ENCODE measurements at regions not wholly inside any gene's neighbourhood (a gene's known extent, or its start where the extent isn't known, plus 50 kb on each side); places are given as distances from the start of the nearest gene placed in this dataset.

DNA sequence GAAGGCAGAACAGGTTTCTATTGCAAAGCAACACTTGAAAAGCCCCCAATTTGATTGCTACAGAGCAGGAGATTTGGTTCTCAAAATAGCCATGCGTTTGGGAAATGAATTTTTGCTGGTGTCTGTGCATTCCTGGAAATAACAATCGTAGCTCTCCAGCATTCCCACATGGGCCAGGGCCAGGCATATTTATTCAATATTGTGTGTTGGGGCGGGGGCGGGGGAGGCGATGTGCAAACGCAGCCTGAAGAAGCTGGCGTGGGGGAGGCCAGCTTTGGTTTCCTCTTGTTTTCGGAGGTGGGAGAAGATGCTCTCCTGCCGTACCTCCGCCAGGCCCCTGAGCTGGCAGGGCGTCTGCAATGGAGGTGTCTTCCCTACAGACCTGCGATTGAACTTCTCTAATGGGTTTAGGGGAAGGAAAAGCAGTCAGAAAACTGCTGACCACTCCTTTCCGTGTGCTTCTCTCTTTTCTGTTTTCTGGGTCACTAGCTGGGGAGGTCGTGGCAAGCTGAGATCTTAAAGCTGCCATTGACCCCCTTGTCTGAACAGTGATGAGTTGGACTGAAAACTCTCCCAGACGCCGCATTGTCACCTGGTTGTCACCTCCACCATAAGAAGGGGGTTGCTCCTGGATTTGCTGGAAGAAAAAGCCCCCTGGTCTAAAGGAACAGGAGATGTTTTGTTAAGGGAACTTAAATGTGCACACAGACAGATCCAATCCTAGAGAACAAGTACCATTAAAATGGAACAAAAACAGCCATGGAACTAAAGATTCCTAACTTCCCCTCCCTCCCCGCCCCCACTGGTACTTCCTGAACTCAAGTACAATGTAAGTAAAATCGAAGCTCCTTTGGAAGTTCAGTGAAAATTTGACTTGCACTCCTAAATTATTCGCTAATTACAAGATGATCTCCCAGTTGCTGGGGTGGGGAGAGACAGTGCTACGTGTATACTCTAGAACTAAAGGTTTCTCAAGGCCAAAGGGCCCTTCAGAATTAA lies 56.4 kb upstream of the HABP2 start:
- Mint-ChIP-seq H3K27me3 (ENCODE audit: insufficient read depth) (peaks cover 20% of the 10 kb centered on the region), H3K4me3 (no peak overlapping the region), H3K27ac (no peak overlapping the region), H3K36me3 (ENCODE audit: low read depth) (no peaks in the 10 kb centered on the region), H3K4me1 (peaks cover 12% of the 10 kb centered on the region), H3K9me3 (no peaks in the 10 kb centered on the region)
- H3K4me3 ChIP-seq (ENCODE audit: low read length), result no peak overlapping the region
- no peaks in the 10 kb centered on the region for H3K4me1 ChIP-seq (ENCODE audit: control insufficient read depth, insufficient read depth, low read length)
- no peak overlapping the region for H3K27ac ChIP-seq (ENCODE audit: low read depth, low read length)
- no peaks in the 10 kb centered on the region for H3K36me3 ChIP-seq (ENCODE audit: control insufficient read depth, insufficient read depth, low read length)
- TF ChIP-seq, protein P1, sequence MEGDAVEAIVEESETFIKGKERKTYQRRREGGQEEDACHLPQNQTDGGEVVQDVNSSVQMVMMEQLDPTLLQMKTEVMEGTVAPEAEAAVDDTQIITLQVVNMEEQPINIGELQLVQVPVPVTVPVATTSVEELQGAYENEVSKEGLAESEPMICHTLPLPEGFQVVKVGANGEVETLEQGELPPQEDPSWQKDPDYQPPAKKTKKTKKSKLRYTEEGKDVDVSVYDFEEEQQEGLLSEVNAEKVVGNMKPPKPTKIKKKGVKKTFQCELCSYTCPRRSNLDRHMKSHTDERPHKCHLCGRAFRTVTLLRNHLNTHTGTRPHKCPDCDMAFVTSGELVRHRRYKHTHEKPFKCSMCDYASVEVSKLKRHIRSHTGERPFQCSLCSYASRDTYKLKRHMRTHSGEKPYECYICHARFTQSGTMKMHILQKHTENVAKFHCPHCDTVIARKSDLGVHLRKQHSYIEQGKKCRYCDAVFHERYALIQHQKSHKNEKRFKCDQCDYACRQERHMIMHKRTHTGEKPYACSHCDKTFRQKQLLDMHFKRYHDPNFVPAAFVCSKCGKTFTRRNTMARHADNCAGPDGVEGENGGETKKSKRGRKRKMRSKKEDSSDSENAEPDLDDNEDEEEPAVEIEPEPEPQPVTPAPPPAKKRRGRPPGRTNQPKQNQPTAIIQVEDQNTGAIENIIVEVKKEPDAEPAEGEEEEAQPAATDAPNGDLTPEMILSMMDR (conservative IDR thresholded peaks at IDR 0.05), result no peak
- no peak for DNase-seq
- no peaks in the 10 kb centered on the region for H3K9me3 ChIP-seq (ENCODE audit: control insufficient read depth, low read length)
- H3K27me3 ChIP-seq (ENCODE audit: control insufficient read depth, insufficient read depth, low read length, poor library complexity, severe bottlenecking), result peaks cover 8% of the 10 kb centered on the region
- 89 to 91% methylated on average over 15 to 20 of the region's 20 CpGs for WGBS, 2 experiments (ENCODE audit: insufficient coverage in 1 of 2, insufficient read length in 1 of 2)
- H3K9ac ChIP-seq (ENCODE audit: extremely low read depth, low read length, poor library complexity, severe bottlenecking), result no peak overlapping the region

DNA sequence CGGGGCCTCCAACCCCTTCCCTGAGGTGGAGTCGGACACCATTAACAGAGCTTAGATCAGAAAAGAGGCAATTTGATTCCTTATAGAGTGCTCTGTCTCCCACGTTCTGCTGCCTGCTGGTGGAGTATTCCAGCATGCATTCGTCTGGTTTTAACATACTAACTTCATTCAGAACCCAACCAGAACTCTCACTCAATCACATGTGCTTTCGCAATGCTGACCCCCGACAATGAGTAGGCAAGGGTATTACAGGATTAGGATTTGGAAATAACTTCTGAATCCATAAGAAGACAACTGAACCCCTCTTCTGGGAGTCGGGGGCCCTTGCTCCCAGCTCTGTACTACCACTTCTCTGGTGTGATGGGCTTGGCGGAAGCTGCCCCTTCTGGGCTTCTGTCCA lies 55.7 kb upstream of the HABP2 start:
- peaks cover 3% of the 10 kb centered on the region for H3K9me3 Mint-ChIP-seq
- no peaks in the 10 kb centered on the region for H3K36me3 ChIP-seq (ENCODE audit: control insufficient read depth, insufficient read depth, low read length)
- H3K27ac ChIP-seq (ENCODE audit: low read depth, low read length), result no peak overlapping the region
- 79 to 82% methylated on average over 6 to 8 of the region's 8 CpGs for WGBS, 2 experiments (ENCODE audit: insufficient coverage in 1 of 2, insufficient read length in 1 of 2)
- H3K4me3 Mint-ChIP-seq, result no peak overlapping the region
- H3K4me1 ChIP-seq (ENCODE audit: control insufficient read depth, insufficient read depth, low read length), result no peaks in the 10 kb centered on the region
- TF ChIP-seq, protein P1 (conservative IDR thresholded peaks at IDR 0.05), result no peak
- peaks cover 4% of the 10 kb centered on the region for H3K9me3 ChIP-seq (ENCODE audit: control insufficient read depth, low read length)
- H3K27me3 Mint-ChIP-seq (ENCODE audit: insufficient read depth), result peaks cover 15% of the 10 kb centered on the region
- H3K4me1 Mint-ChIP-seq, result peaks cover 12% of the 10 kb centered on the region
- H3K4me3 ChIP-seq (ENCODE audit: low read length), result no peak overlapping the region
- no peaks in the 10 kb centered on the region for H3K27me3 ChIP-seq (ENCODE audit: control insufficient read depth, insufficient read depth, low read length, poor library complexity, severe bottlenecking)
- H3K9ac ChIP-seq (ENCODE audit: extremely low read depth, low read length, poor library complexity, severe bottlenecking), result no peak overlapping the region
- no peaks in the 10 kb centered on the region for H3K36me3 Mint-ChIP-seq (ENCODE audit: low read depth)
- no peak for DNase-seq
- no peak overlapping the region for H3K27ac Mint-ChIP-seq

DNA sequence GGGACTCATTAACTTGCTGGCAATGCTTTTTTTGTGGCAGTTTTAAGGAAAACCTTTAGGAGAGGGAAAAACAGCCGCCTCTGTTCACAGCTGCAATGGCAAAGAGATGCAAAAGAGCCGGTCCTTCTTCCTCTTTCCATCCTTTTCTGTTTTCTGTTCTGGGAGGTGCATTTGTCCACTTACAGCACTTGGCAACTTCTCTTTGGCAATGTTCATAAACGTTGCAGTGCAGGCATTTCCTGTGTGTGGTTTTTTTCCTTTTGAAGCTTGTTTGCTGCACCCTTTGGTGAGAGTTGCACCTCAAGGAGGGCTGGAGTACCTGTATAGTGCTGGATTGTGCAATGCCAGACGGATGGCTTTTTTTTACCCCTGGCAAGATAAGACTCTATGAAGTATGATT lies 53.9 kb upstream of the HABP2 start:
- TF ChIP-seq, protein P1 (conservative IDR thresholded peaks at IDR 0.05), result no peak
- H3K27me3 ChIP-seq (ENCODE audit: control insufficient read depth, insufficient read depth, low read length, poor library complexity, severe bottlenecking), result no peaks in the 10 kb centered on the region
- H3K36me3 ChIP-seq (ENCODE audit: control insufficient read depth, insufficient read depth, low read length), result no peaks in the 10 kb centered on the region
- 76 to 87% methylated on average over 4 of the region's 4 CpGs for WGBS, 2 experiments (ENCODE audit: insufficient coverage in 1 of 2, insufficient read length in 1 of 2)
- Mint-ChIP-seq H3K27ac (no peak overlapping the region), H3K36me3 (ENCODE audit: low read depth) (no peaks in the 10 kb centered on the region), H3K4me1 (peaks cover 12% of the 10 kb centered on the region), H3K27me3 (ENCODE audit: insufficient read depth) (peaks cover 9% of the 10 kb centered on the region), H3K9me3 (peaks cover 3% of the 10 kb centered on the region), H3K4me3 (no peak overlapping the region)
- H3K9me3 ChIP-seq (ENCODE audit: control insufficient read depth, low read length), result peaks cover 4% of the 10 kb centered on the region
- no peak overlapping the region for H3K4me3 ChIP-seq (ENCODE audit: low read length)
- no peak overlapping the region for H3K27ac ChIP-seq (ENCODE audit: low read depth, low read length)
- H3K4me1 ChIP-seq (ENCODE audit: control insufficient read depth, insufficient read depth, low read length), result no peaks in the 10 kb centered on the region
- no peak overlapping the region for H3K9ac ChIP-seq (ENCODE audit: extremely low read depth, low read length, poor library complexity, severe bottlenecking)
- no peak for DNase-seq
